ENCODE measurements at regions not wholly inside any gene's neighbourhood (a gene's known extent, or its start where the extent isn't known, plus 50 kb on each side); places are given as distances from the start of the nearest gene placed in this dataset.

DNA sequence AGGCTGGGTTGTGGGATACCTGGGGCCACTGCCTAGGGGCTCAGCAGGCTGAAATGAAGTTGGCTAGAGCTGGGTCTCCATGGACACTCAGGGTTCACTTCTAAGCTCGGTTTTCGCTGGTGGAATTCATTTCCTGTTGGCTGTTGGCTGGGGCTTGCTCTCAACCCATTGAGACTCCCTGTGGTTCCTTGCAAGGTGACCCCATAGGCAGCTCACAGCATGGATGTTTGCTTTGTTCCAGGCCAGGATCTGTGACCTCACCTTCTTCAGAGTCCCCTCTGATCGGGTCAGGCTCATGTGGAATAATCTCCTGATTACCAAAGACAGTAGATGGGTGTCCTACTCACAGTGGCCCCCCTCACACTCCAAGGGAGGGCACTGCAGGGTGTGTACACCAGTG lies 229.3 kb downstream of the QKI start:
- Histone ChIP-seq H3K4me3 (no peak overlapping the region), H3K36me3 (no peaks in the 10 kb centered on the region), H3K27me3 (no peaks in the 10 kb centered on the region), H3K9me3 (no peaks in the 10 kb centered on the region), H3K27ac (no peak overlapping the region), H3K4me1 (peaks cover 4% of the 10 kb centered on the region)
- TF ChIP-seq, protein P1, sequence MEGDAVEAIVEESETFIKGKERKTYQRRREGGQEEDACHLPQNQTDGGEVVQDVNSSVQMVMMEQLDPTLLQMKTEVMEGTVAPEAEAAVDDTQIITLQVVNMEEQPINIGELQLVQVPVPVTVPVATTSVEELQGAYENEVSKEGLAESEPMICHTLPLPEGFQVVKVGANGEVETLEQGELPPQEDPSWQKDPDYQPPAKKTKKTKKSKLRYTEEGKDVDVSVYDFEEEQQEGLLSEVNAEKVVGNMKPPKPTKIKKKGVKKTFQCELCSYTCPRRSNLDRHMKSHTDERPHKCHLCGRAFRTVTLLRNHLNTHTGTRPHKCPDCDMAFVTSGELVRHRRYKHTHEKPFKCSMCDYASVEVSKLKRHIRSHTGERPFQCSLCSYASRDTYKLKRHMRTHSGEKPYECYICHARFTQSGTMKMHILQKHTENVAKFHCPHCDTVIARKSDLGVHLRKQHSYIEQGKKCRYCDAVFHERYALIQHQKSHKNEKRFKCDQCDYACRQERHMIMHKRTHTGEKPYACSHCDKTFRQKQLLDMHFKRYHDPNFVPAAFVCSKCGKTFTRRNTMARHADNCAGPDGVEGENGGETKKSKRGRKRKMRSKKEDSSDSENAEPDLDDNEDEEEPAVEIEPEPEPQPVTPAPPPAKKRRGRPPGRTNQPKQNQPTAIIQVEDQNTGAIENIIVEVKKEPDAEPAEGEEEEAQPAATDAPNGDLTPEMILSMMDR (IDR thresholded peaks at IDR 0.05), result no peak
- TF ChIP-seq POLR2A (IDR thresholded peaks at IDR 0.05), result no peak
- no peak for TF ChIP-seq EP300 (IDR thresholded peaks at IDR 0.05)
- no peak for TF ChIP-seq POLR2AphosphoS5 (IDR thresholded peaks at IDR 0.05)
- 87% methylated on average over 3 of the region's 3 CpGs for whole genome bisulfite sequencing
- DNase-seq (ENCODE audit: low spot score in 2 of 2), result no peak

DNA sequence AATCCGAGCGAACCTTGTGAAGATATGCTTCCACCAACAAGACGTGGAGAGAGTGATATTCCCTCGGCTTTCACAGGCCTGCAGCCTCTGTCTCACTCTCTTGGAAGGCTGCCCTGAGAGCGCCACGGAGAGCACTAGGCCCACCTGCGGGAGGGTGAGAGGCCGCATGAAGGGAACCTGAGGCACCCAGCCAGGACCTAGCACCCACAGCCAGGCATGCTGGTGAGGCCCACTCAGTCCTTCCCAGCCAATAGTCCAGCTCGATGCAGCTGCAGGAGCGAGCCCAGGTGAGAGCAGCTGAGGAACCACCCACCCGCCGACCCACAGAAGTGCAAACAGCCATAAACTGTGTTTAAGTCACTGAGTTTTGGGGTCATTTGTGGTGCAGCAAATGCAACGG lies 227.2 kb downstream of the QKI start:
- Histone ChIP-seq H3K4me1 (peaks cover 4% of the 10 kb centered on the region), H3K4me3 (no peak overlapping the region), H3K27ac (no peak overlapping the region), H3K27me3 (no peaks in the 10 kb centered on the region), H3K36me3 (no peaks in the 10 kb centered on the region), H3K9me3 (no peaks in the 10 kb centered on the region)
- no peak for TF ChIP-seq EP300 (IDR thresholded peaks at IDR 0.05)
- TF ChIP-seq POLR2AphosphoS5 (IDR thresholded peaks at IDR 0.05), result no peak
- TF ChIP-seq, protein P1 (IDR thresholded peaks at IDR 0.05), result no peak
- no peak for TF ChIP-seq POLR2A (IDR thresholded peaks at IDR 0.05)
- WGBS, result 88% methylated on average over 13 of the region's 13 CpGs
- DNase-seq (ENCODE audit: low spot score in 2 of 2), result no peak

DNA sequence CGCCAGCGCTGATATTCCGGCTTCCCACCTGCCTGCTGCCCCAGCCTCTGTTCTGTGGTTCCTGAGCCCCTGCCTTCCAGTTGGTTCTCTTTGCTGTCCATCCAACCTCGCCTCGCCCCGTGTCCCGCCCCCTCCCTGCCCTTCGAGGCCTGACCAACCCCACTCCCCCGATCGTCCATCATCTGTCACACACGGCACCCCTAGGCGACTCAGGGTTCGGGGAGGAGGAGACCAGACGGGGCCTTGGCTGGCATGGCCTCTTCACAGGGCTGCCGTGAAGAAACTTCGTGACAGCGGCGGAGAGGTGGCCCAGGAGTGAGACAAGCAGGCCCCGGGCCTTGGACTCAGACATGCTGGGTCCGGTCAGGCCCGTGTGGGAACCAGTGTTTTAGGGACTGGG lies 226.1 kb downstream of the QKI start:
- WGBS, result 93% methylated on average over 21 of the region's 21 CpGs

DNA sequence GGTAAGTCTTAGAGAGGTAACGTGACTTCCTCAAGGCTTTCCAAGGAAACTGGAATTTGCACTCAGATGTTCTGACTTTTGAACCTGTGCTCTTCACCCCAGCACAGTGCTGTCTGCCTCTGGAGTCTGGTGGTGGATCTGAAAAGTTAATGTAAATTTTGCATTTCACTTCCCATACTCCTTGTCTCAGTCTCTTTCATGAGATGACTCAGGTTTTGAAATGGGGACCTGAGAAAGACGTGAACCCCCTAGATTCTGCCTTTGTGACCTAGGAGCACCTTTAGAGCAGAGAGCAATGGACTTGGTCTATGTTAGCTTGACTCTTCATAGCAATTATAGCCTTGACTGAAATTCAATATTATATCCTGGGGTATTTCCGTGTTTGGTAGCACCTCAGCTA lies 223.0 kb downstream of the QKI start:
- H3K9me3 ChIP-seq, result no peaks in the 10 kb centered on the region
- no peaks in the 10 kb centered on the region for H3K4me1 ChIP-seq
- no peaks in the 10 kb centered on the region for H3K27me3 ChIP-seq
- TF ChIP-seq, protein P1 (IDR thresholded peaks at IDR 0.05), result no peak
- TF ChIP-seq POLR2A (IDR thresholded peaks at IDR 0.05), result no peak
- TF ChIP-seq EP300 (IDR thresholded peaks at IDR 0.05), result no peak
- TF ChIP-seq POLR2AphosphoS5 (IDR thresholded peaks at IDR 0.05), result no peak
- 61% methylated on average over 3 of the region's 3 CpGs for WGBS
- H3K36me3 ChIP-seq, result no peaks in the 10 kb centered on the region
- H3K27ac ChIP-seq, result no peak overlapping the region
- no peak for DNase-seq (ENCODE audit: low spot score in 2 of 2)
- H3K4me3 ChIP-seq, result no peak overlapping the region

More for the DNA sequence above, 226.1 kb downstream of the QKI start:
- DNase-seq (ENCODE audit: low spot score in 2 of 2), result no peak
- Histone ChIP-seq H3K9me3 (no peaks in the 10 kb centered on the region), H3K4me3 (no peak overlapping the region), H3K27me3 (no peaks in the 10 kb centered on the region), H3K4me1 (no peaks in the 10 kb centered on the region), H3K27ac (no peak overlapping the region), H3K36me3 (no peaks in the 10 kb centered on the region)
- no peak for TF ChIP-seq POLR2AphosphoS5 (IDR thresholded peaks at IDR 0.05)
- TF ChIP-seq, protein P1 (IDR thresholded peaks at IDR 0.05), result no peak

DNA sequence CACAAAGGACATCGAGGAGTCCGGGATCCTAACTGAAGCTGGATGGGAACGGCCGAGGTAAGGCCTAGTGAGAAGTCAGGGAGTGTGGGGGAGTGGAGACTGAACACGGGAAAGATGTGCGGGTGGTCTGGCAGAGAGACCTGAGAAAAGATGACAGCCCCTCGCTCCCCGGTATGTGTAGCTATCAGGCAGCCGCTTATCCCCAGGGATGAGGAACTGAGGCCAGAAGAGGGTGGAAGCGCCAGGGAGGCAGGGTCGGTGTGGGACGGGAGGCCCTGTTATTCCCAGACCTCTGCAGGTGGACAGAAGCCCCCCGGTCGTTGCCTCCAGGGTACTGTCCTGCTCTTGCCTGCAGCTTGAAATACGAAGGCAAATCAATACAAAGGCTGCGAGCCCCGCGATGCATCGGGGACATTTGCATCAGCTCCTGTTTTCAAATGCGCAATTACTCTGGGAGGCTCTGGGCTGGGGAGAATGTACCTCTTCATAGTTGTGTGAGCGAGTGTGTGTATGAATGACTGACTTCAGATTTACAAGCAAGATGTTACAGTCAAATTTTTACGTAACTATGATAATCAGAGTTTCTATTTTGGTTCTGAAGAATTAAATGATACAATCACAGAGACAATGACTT lies 221.3 kb downstream of the QKI start:
- Histone ChIP-seq H3K27me3 (peaks cover 11% of the 10 kb centered on the region), H3K36me3 (no peaks in the 10 kb centered on the region), H3K4me1 (no peaks in the 10 kb centered on the region), H3K27ac (no peak overlapping the region), H3K9me3 (no peaks in the 10 kb centered on the region), H3K4me3 (no peak overlapping the region)
- TF ChIP-seq EP300 (IDR thresholded peaks at IDR 0.05) (no peak), POLR2A (IDR thresholded peaks at IDR 0.05) (no peak), POLR2AphosphoS5 (IDR thresholded peaks at IDR 0.05) (no peak)
- TF ChIP-seq, protein P1 (IDR thresholded peaks at IDR 0.05), result no peak
- WGBS, result 67% methylated on average over 22 of the region's 22 CpGs
- no peak for DNase-seq (ENCODE audit: low spot score in 2 of 2)
